ENCODE measurements at regions not wholly inside any gene's neighbourhood (a gene's known extent, or its start where the extent isn't known, plus 50 kb on each side); places are given as distances from the start of the nearest gene placed in this dataset.

DNA sequence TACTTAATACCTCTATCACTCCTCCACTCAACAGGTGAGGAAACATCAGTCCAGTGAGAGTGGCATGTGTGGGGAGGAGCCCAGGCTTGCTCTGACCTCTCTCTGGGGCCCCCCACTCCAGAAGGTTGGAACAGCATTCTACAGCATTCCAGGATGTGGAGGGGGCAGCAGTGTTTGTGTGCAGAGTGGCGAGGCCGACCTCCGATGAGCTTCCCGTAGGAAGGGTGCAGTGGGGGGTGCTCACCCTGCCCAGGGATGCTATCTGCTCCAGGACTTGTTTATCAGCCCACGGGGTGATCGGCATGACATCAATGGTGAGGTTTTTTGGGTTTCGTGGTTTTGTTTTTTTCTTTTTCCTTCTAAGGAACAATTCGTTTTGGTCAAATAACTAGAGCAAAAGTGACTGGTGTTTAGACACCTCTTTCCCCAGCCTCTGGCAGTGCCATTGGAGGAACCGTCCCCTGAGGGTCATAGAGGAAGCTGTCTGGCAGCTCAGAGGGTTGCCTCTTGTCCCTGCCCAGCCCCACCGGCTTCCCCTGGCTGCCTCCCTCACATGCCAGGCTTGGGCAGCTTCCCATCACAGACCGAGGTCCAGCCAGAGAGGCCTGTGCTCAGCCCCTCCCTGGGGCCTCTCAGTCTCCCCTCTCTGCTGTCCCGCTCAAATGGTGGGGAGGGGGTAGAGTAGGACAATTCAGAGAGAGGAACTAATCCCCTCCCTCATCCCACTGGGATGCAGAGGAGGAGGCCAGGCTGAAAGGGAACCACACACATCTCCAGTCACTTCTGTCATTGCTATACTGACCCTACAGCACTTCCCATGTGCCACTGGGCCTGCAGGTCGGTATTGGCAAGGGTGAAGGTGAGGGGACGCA is 96.5 kb downstream of the ZFP36L2 start:
- DNase-seq: peak in 12 of 56 donors; percentile 19 to 58 (median 28)

DNA sequence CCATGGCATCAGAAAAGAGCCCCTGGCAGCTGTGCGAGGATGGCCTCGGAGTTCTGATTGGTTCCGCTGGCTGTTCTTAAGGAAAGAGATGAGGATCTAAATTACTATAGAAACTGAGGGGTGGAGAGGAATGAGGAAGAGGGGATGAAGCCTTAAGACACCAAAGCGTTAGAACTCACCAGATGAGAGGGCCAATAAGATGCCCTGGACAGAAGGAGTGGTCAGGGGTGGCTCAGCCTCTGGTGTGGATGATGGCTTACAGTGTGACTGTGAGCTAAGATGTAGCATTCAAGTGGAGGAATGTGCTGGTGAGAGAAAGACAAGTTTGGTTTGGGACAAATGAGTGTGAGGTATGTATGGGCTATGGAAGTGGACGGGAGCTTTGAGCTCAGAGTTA is 97.8 kb downstream of the ZFP36L2 start:
- no peak for DNase-seq

DNA sequence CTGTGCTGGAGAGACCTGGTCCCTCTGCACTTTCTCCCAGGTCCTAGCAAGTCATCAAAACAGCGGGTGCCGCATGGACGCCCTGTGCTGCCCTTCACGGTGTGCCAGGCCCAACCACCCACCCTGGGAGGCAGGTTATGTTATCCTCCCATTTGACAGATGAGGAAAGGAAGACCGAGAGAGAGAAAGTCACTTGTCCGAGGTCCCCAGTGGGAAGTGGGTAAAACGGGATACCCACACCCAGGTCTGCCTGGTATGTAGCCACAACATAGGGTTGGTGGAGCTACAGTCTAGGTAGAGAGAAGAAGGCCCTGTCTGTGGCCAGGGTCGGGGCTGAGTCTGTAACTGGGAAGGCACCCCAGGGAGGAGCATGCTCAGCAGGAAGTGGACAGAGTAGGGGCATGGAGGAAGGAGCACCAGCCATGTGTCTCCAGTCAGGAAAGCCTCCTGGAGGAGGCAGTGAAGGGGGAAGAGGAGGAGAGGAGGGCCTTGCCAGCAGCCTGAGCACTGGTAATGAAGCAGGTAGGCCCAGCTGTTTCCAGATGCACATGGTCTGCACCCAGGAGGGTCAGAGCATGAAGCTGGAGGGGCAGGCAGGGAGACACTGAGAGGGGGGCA is 98.4 kb downstream of the ZFP36L2 start:
- DNase-seq: no peak

DNA sequence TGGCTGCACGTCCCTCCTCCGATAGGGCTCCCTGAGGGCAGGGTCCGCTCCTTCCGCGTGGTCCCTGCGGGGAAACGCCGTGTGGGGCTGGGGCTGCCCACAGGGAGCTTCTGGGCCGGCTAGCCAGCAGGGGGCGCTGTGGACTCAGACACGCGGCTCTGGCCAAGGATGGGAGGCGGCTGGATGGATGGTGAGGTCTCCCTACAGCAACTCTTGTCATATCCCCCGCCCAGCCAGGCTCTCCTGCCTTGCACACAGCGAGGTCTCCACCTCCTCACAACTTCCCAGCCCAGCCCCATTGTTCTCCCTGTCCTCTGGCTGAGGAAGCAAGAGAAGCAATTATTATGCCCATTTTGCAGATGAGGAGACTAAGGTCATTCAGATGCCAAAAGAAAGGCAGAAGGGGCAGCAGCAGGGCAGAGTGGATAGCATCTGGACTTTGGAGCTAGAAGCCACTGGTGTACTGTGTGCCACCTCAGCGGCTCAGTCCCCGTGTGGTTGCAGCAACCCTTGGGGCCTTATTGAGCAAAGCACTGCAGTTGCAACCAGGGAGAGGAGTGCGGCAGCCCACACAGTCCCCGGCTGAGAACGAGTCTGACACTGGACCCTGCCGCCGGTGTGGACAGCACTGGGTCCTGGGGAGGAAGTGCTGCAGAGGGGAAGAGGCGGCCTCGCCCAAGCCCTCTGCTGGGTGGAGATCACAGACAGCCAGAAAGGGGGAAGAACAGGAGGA is 99.0 kb downstream of the ZFP36L2 start:
- peak in 7 of 56 donors; percentile 17 to 34 (median 29) for DNase-seq

DNA sequence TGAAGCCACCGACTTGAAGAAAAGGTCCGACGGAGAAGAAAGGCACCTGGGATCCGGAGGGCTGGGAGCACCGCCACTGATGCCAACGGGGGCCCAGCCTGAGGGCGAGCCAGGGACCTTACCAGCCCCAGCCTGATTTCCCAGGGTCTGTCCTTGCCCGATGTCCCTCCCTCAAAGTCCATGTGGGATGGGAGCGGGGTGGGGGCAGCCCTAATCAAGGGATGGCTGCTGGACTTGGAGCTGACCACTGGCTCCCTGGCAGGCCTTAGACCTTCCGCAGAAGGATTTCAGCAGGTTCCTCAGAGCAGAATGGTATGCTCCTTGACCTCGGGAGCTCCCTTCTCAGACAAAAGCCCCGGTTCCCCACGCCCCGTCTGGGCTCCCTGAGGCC is 99.6 kb downstream of the ZFP36L2 start:
- DNase-seq: no peak

DNA sequence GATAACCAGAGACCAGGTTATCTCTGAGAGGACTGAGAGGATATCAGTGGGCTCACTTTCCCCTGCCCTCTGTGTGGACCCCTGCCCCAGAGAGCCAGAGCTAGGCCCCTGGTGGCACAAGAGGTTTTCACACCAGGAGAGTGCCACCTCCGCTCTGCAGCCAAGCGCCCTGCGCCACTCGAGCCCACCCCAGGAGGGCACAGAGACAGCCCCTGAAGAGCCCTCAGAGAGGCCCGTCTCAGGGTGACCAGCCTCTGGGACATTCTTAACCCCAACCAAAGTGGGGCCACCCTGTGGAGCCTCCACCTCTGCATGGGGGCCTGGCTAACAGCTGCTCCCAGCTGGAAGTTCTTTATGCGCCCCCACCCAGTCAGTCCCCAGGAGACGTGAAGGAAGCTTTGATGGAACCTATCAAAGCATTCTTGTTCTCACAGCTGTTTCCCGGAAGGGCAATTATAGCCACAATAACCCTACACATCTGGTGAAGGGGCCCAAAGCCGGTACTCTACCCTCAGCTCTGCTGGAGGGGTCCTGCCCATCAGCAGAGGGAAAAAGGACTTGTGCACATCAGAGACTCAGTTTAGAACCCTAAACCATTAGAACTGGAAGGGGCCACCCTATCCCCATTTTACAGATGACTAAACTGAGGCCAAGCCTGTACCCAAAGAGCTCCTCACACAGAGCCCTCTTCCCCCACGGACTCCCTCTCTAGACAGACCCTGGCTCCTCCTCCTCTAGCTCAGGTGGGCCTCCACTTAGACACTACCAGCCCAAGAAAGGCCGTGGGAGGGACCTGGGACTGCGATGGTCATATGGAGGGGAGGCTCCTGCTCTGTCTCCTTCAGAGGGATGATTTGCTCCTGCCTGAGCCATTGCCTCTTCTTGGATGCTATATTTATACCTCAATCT is 101.1 kb downstream of the ZFP36L2 start:
- DNase-seq: no peak

DNA sequence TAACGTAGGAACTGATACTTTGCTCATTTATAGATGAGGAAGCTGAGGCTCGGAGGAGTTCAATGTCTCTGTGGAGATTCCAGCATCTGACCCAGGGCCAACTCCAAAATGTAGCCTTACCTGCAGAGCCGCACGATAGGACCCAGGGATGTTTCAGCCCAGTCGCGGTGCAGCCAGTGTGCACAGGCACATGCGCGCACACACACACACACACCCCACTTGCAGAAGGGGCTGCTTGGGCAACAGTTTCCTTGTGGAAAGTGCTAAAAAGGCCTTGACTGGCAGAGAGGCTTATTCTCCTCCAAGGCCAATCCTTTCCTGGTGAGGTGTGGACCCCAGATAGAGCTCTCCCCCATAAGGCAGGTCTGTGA is 101.7 kb downstream of the ZFP36L2 start:
- DNase-seq: no peak

DNA sequence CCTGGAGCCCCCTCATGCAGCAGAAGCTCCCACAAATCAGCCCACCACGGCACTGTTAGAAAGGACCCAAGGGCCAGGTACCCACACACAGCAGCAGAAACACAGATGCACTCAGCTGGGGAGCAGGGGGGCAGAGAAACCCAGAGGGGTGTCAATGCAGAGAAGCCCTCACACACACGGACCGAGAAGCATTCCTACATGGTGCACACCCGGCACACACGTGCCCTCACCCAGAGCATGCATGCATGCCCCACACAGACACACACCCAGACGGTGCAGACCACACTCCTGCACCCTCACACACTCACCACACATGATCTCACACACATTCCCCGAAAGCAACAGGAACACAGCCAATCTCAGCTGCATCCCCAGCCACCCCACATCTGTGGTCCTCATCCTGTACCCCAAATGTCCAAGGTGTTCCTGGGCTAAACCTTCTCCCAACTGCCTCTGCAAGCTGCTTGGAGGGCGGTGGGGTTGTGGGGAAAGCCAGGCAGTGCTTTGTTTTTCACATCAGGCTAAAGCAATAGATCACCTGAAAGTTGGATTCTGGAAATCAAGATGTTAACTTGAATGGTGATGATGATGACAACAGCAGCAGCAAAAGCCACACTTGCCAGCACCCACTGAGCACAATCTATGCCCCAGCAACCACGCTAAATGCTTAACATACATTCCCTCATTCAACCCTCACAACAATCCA is 102.3 kb downstream of the ZFP36L2 start:
- no peak for DNase-seq

DNA sequence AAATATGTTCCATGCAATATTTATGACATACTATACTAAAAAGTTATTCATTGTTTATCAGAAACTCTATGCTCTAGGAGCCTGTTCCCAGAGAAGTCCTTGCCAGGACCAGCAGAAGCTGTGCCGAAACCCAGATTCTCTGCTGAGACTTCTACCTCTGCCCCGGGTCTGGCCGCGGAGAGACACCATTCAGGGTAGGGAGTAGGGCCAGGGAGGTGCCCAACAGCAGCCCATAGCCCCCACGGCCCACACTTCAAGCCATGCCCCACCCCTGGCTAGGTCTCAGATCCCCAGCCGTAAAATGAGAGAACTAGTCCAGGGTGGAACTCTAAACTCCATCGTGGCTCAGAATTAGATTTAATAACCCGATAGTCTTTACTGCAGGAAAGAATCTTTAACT is 102.9 kb downstream of the ZFP36L2 start:
- no peak for DNase-seq

DNA sequence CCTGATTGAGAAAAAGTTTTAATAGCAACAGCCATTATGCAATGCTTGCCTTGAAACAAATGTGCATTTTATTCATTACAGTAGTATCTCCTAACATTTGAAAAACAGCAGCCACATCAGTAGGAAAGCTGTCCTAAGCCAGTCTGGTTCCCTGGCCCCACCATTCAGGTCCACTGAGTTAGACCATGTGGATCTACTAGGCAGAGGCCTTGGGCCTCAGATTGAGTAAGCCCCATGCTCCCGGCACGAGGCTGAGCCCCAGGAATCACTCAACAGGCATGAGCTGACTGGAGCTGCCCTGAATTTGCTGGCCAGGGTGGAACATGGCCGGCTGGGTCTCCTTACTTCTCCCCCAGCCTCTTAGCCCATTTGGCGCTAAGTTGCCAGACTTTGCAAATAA is 103.4 kb downstream of the ZFP36L2 start:
- peak in 1 of 56 donors; percentile 25 for DNase-seq

DNA sequence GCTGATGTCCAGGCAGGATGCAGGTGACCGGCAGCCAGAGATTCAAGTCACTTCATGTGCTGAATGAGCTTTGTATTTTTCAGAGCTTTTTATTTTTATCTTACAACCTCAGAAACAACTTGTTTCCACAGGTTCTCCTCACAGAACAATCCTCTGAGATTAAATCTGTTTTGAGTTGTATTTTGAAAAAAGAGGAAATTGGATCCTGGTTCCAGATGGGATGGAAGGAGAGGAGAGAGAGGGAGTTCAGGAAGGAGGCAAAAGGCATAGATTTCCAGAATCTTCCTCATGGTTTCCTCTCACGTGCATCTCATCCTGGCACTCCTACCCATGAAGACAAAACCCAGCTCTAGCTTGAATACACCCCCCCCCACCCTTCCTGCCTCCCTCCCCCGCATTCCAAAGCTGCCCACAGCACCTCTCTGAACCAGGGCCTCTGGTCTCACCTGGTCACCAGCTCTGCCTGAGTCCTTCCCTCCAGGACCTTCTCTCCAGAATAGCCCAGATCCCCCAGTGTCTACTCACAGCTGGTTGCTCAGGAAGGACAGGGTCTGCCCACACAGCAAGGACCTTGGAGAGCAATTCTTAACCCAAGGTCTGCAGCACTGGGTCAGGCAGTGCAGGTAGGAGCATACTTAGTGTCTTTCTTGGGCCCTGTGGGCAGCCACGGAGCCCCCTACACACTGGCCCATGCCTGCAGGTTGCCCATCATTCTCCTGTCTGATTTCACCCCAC is 104.7 kb downstream of the ZFP36L2 start:
- no peak for DNase-seq

DNA sequence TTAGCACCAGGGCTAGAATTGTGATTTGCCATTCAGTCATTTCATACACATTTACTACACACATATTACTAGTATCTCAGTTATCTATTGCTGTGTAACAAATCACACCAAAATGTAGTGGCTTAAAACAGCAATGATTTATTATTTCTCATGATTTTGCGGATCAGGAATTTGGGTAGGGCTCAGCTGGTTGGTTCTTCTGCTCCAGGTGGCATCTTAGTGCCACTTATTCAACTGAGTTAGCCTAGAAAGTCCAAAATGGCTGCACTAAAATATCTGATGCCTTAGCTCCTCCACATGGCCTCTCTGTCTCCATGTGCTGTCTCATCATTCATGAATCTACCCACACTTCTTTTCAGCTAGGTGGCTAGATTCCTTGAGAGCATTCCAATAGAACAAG is 107.1 kb downstream of the ZFP36L2 start:
- DNase-seq: no peak

DNA sequence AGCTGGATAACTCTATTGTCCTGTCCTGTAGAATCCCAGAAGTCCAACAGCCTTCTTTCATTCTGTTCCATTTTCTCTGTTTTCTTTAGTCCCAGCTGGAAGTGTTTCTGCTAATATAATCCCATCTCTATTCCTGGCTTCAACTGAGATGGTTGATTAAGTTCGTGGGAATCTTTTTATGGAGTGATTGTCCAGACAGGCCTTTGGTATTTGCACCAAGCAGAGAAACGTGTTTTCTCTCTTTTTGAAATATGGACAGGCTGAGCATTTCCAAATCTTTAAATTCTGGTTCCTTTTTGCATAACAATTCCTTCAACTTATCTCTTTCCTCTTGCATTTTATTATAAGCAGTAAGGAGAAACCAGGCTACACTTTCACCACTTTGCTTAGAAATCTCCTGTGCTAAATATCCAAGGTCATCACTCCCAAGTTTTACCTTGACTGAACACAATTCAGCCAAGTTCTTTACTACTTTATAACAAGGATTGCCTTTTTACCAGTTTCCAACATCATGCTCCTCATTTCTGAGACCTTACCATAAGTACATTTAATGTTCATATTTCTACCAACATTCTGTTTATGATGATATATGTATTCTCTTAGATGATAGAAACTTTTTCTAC is 108.8 kb downstream of the ZFP36L2 start:
- no peak for DNase-seq

DNA sequence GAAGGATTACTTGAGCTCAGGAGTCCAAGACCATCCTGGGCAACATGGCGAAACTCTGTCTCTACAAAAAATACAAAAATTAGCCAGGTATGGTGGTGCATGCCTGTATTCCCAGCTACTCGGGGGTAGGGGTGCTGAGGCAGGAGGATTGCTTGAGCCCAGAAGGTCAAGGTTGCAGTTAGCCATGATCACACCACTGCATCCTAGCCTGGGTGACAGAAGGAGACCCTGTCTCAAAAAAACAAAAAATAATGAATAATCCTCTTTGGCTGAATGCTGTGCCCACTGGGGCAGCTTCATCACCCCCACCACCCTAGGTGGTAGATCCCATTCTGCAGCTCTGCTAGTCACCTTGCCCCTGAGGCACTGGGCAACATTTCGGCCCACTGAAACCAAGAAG is 109.4 kb downstream of the ZFP36L2 start:
- DNase-seq: no peak

DNA sequence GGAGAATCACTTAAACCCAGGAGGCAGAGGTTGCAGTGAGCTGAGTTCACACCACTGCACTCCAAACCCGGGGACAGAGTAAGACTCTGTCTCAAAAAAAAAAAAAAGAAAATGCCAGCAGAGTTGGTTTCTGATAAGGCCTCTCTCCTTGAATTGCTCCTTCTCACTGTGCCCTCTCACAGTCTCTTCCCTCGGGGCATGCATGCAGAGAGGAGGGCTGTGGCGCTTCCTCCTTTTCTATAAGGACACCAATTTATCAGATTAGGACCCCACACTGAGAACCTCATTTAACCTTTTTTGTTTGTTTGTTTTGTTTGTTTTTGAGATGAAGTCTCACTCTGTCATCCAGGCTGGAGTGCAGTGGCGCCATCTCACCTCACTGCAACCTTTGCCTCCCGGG is 110.5 kb downstream of the ZFP36L2 start:
- DNase-seq: no peak

DNA sequence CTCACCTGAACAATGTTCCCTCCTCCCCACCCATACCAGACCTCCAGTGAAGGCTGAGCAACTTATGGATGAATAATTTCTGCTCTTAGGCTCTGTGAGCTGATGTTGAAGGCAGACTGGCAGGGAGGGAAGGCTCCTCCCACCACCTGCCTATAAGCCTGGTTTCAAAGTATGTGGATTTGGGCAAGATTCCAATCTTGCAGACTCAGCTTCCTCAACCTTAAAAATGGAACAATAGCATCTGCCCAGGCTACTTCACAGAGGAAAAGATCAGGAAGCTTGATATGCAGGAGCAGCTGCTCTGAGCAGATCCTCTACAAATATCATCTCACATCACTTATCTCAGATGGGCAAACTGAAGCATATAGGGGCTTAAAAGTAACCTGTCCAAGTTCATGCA is 112.2 kb downstream of the ZFP36L2 start:
- no peak for DNase-seq

DNA sequence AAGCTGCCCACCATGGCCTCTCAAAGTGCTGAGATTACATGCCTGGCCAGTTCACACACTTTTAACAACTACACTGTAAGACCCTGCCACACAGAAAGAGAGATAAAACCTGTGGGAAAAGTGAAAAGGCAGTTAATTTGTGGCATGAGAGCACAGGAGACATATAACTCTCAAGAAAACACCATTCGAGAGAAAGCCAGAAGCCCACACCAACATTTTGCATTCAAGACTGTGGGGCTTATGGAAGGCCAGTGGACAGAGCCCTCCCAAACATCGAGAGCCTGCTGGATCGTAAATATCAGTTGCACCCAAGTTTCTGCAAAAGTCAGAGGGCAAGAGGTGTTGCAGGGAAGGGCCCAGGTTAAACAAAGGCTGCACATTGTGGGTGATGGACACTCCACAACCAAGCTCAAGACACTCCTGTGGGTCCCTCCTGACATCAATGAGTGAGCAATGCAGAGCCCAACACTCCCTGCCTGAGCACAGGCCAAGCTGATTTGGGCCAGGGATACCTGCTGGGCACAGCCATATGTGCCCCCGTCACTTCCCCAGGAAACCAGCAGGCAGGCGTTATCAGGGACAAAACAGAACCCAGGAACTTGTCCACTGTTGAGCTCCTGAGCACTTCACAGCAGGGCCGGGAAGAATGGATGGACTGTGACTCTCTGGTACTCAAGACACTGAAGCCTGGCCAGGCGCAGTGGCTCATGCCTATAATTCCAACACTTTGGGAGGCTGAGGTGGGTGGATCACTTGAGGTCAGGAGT is 114.4 kb downstream of the ZFP36L2 start:
- DNase-seq: no peak

DNA sequence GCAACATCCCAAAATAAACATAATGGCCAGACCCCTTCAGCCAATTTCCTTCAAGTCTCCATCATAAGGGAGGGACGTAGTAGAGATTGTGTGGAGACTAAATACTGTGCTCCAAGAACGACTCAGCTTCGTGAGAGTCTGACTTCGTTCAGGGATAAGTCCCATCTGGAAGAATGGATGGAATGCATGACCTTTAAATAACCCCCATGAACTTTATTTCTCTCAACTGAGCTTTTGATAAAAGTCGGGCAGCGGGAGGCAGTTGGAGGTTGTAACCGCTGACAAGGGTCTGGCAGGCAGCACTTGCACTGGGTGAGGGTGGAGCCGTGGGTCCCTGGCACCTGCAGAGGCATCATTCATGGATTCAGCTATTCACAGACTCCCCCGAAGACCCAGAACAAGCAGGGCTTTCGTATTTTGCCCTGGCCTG is 115.9 kb downstream of the ZFP36L2 start:
- DNase-seq: no peak

All from amygdala (tissue), 56 donors.